HepG2 (cell line): ENCODE measurements at regions not wholly inside any gene's neighbourhood (a gene's known extent, or its start where the extent isn't known, plus 50 kb on each side); places are given as distances from the start of the nearest gene placed in this dataset.

Experiments
- ATAC-seq: fragments of 200-7000 bp; cut with Tn5 transposase; 3 replicates; pipeline ENCODE4 v1.9.1; 2020; ENCODE audit warnings: mild to moderate bottlenecking, moderate library complexity
- BruUV-seq: library from RNA; stranded (reverse); fragments of 400-500 nt; replicated peaks from 2 replicates; lab custom pipeline; 2021; lab: Mats Ljungman, UMichigan
- CTCF ChIA-PET: fragments of 300-600 bp; formaldehyde crosslinking; extraction: SDS; loops from one replicate; lab custom pipeline; 2021; ENCODE audit warnings: low total read pairs, inconsistent platforms, low intra/inter-chr PET ratio; lab: Yijun Ruan, JAX
- POLR2A ChIA-PET: fragments of 350-600 bp; sonication (Branson Sonifier 250); formaldehyde crosslinking; loops from one replicate; lab custom pipeline; 2020; ENCODE audit warnings: antibody characterized with exemption, inconsistent platforms; lab: Yijun Ruan, JAX
- DNase-seq: peaks from one replicate; pipeline ENCODE4 v3.0.0-alpha.2; 2015; ENCODE audit warnings: low spot score
- FAIRE-seq: peaks from 3 replicates; lab custom pipeline; 2011; peaks lifted over from hg19 to GRCh38; lab: Jason Lieb, UNC
- H2AFZ ChIP-seq: one replicate; pipeline ENCODE4 v1.6.1; 2011; ENCODE audit warnings: low read length, inconsistent platforms
- H3K27ac ChIP-seq: fragments of 300-600 bp; 3 replicates; pipeline ENCODE4 v1.8.0; 2011; ENCODE audit warnings: mixed run types, mild to moderate bottlenecking, mixed read lengths, low read length, inconsistent platforms; ENCODE audit not compliant: insufficient read depth; ENCODE audit errors: extremely low read length
- H3K27me3 ChIP-seq, 2 experiments: fragments of 200-600 bp in 1 of 2; 2 replicates in 1 of 2; 3 replicates in 1 of 2; pipeline versions ENCODE4 v1.6.0 to v1.8.0; 2011; ENCODE audit warnings: low read length in 2 of 2, mild to moderate bottlenecking in 2 of 2, moderate library complexity in 2 of 2, inconsistent platforms in 1 of 2; ENCODE audit not compliant: insufficient read depth in 2 of 2, control insufficient read depth in 1 of 2
- H3K36me3 ChIP-seq, 2 experiments: fragments of 200-600 bp in 1 of 2; replicated peaks in 1 of 2; 2 replicates in 1 of 2; 3 replicates in 1 of 2; pipeline versions ENCODE4 v1.5.1 to v1.8.0; 2011; ENCODE audit warnings: low read length in 2 of 2, inconsistent platforms in 1 of 2; ENCODE audit not compliant: insufficient read depth in 2 of 2, control insufficient read depth in 1 of 2
- H3K4me1 ChIP-seq: 2 replicates; pipeline ENCODE4 v1.5.1; 2012; ENCODE audit warnings: low read length, inconsistent platforms; ENCODE audit not compliant: insufficient read depth
- H3K4me2 ChIP-seq: 2 replicates; pipeline ENCODE4 v1.6.0; 2011; ENCODE audit warnings: low read depth, low read length, inconsistent platforms
- H3K4me3 ChIP-seq, 3 experiments: fragments of 200-600 bp in 1 of 3; sonication (generic), shearing (Covaris generic) in 1 of 3; replicated peaks in 1 of 3; 2 replicates each; pipeline ENCODE4 v1.5.1; 2011 to 2016; ENCODE audit warnings: low read length in 3 of 3, inconsistent platforms in 2 of 3, low read depth in 2 of 3, mild to moderate bottlenecking in 2 of 3, control low read depth in 1 of 3, mixed read lengths in 1 of 3; ENCODE audit not compliant: insufficient read depth in 1 of 3
- H3K79me2 ChIP-seq: one replicate; pipeline ENCODE4 v1.6.1; 2011; ENCODE audit warnings: low read length, inconsistent platforms; ENCODE audit not compliant: insufficient read depth
- H3K9ac ChIP-seq: 2 replicates; pipeline ENCODE4 v1.6.0; 2011; ENCODE audit warnings: mild to moderate bottlenecking, low read depth, low read length, inconsistent platforms; ENCODE audit not compliant: insufficient read depth
- H3K9me3 ChIP-seq: 2 replicates; pipeline ENCODE4 v1.5.1; 2012; ENCODE audit warnings: mild to moderate bottlenecking, low read length
- H4K20me1 ChIP-seq: 2 replicates; pipeline ENCODE4 v1.6.0; 2011; ENCODE audit warnings: inconsistent platforms, mild to moderate bottlenecking, low read length, moderate library complexity; ENCODE audit not compliant: insufficient read depth
- ARNT2 ChIP-seq: sonication (generic); formaldehyde crosslinking; IDR thresholded peaks from 2 replicates; pipeline ENCODE4 v1.8.0; 2022; ENCODE audit warnings: mild to moderate bottlenecking, low read depth, missing genetic modification reagents, moderate library complexity
- CENPT ChIP-seq: sonication (generic); formaldehyde crosslinking; IDR thresholded peaks from 2 replicates; pipeline ENCODE4 v1.8.0; 2022; ENCODE audit warnings: low read depth, mild to moderate bottlenecking, moderate library complexity, missing genetic modification reagents
- FOXP1 ChIP-seq, 2 experiments: fragments of 450-650 bp in 1 of 2; IDR thresholded peaks; 2 replicates each; pipeline ENCODE4 v1.6.1; 2017 to 2018; ENCODE audit warnings: antibody characterized with exemption in 1 of 2
- KDM5A ChIP-seq: fragments of 200-600 bp; sonication (generic); IDR thresholded peaks from 2 replicates; pipeline ENCODE4 v1.7.0; 2018; ENCODE audit warnings: antibody characterized with exemption, mild to moderate bottlenecking, low read length, borderline replicate concordance
- NFIC ChIP-seq: IDR thresholded peaks from 2 replicates; pipeline ENCODE4 v1.6.1; 2012; ENCODE audit warnings: mild to moderate bottlenecking, low read length, inconsistent platforms
- SIX1 ChIP-seq: sonication (generic); formaldehyde crosslinking; IDR thresholded peaks from 2 replicates; pipeline ENCODE4 v1.4.0; 2020; ENCODE audit warnings: missing genetic modification reagents, borderline replicate concordance
- SNRNP70 ChIP-seq: fragments of 200-400 bp; formaldehyde crosslinking; IDR thresholded peaks from 2 replicates; pipeline ENCODE4 v1.6.1; 2017; ENCODE audit warnings: mild to moderate bottlenecking, low read depth, low read length, moderate library complexity
- TBX3 ChIP-seq: fragments of 450-650 bp; IDR thresholded peaks from 2 replicates; pipeline ENCODE4 v1.6.1; 2017; ENCODE audit warnings: antibody characterized with exemption, mild to moderate bottlenecking, inconsistent platforms, borderline replicate concordance
- THAP8 ChIP-seq: sonication (generic); formaldehyde crosslinking; IDR thresholded peaks from 2 replicates; pipeline ENCODE4 v1.5.1; 2020; ENCODE audit warnings: missing genetic modification reagents, mild to moderate bottlenecking, borderline replicate concordance
- U2AF2 ChIP-seq: fragments of 200-400 bp; formaldehyde crosslinking; IDR thresholded peaks from 2 replicates; pipeline ENCODE4 v1.6.1; 2017; ENCODE audit warnings: low read depth, mild to moderate bottlenecking, low read length
- YEATS4 ChIP-seq: sonication (generic); formaldehyde crosslinking; IDR thresholded peaks from 2 replicates; pipeline ENCODE4 v1.4.0; 2020; ENCODE audit warnings: missing genetic modification reagents, borderline replicate concordance
- ZBTB25 ChIP-seq: IDR thresholded peaks from 2 replicates; pipeline ENCODE4 v1.6.1; 2018; ENCODE audit warnings: missing genetic modification reagents
- ZC3H13 ChIP-seq: sonication (generic); formaldehyde crosslinking; IDR thresholded peaks from 2 replicates; pipeline ENCODE4 v1.8.1; 2023; ENCODE audit warnings: mild to moderate bottlenecking, missing genetic modification reagents, moderate library complexity
- ZFP1 ChIP-seq: IDR thresholded peaks from 2 replicates; pipeline ENCODE4 v1.6.1; 2016
- ZNF30 ChIP-seq: sonication (generic); formaldehyde crosslinking; IDR thresholded peaks from 2 replicates; pipeline ENCODE4 v1.5.0; 2020; ENCODE audit warnings: mild to moderate bottlenecking, missing genetic modification reagents
- ZNF333 ChIP-seq: sonication (generic); formaldehyde crosslinking; IDR thresholded peaks from 2 replicates; pipeline ENCODE4 v1.4.0; 2020; ENCODE audit warnings: mild to moderate bottlenecking, missing genetic modification reagents, borderline replicate concordance
- ZNF432 ChIP-seq: sonication (generic); formaldehyde crosslinking; IDR thresholded peaks from 2 replicates; pipeline ENCODE4 v1.5.0; 2020; ENCODE audit warnings: missing genetic modification reagents, mild to moderate bottlenecking, borderline replicate concordance
- ZNF556 ChIP-seq: sonication (generic); formaldehyde crosslinking; IDR thresholded peaks from 2 replicates; pipeline ENCODE4 v1.4.0; 2020; ENCODE audit warnings: mild to moderate bottlenecking, missing genetic modification reagents, borderline replicate concordance
- ZNF564 ChIP-seq: sonication (generic); formaldehyde crosslinking; IDR thresholded peaks from 2 replicates; pipeline ENCODE4 v1.8.1; 2023; ENCODE audit warnings: mild to moderate bottlenecking, missing genetic modification reagents
- ZNF7 ChIP-seq: IDR thresholded peaks from 2 replicates; pipeline ENCODE4 v1.6.1; 2016; ENCODE audit warnings: missing biosample characterization, missing genetic modification reagents
- ZSCAN29 ChIP-seq: sonication (generic); formaldehyde crosslinking; conservative IDR thresholded peaks from 2 replicates; pipeline ENCODE4 v1.4.0; 2020; ENCODE audit warnings: mild to moderate bottlenecking, missing genetic modification reagents
- WGBS: methylation state at CpG from one replicate; pipeline ENCODE4 v1.1.6; 2017; ENCODE audit warnings: low lambda C conversion rate; 5-methylcytosine and 5-hydroxymethylcytosine counted together
- in situ Hi-C: cut with HindIII; loops from 2 replicates; pipeline ENCODE4 v1.10.0; 2017; ENCODE audit warnings: low pct_unique_long_range_greater_than_20kb; ENCODE audit not compliant: extremely low pct_ligation_motif_present
- intact Hi-C: fragments of 100-400 bp; cut with micrococcal nuclease; formaldehyde crosslinking; loops from one replicate; pipeline ENCODE4 v1.10.0; 2022; ENCODE audit not compliant: unreplicated experiment

- TF ChIP-seq ZC3H13, result no peak
- no peak for TF ChIP-seq ZSCAN29
- TF ChIP-seq ZNF30 (CRISPR knock-in tag), result no peak
Observed at GRCh38 chr2:83240611-83241010, 1218.5 kb downstream of the SUCLG1 start (continued).

GRCh38 chr2:83238111-83238510 is 1221.0 kb downstream of the SUCLG1 start:
- H3K79me2 ChIP-seq, result no peaks in the 10 kb centered on the region
- in situ Hi-C loops (no loop called here), intact Hi-C loops (no loop called here)
- no peak overlapping the region for H3K4me3 ChIP-seq
- DNase-seq, result no peak
- no peaks in the 10 kb centered on the region for H4K20me1 ChIP-seq
- H3K4me2 ChIP-seq, result no peak overlapping the region
- peaks cover 60% of the 10 kb centered on the region for H3K9me3 ChIP-seq
- POLR2A ChIA-PET, result no interaction called here
- no TSS peak for BruUV-seq
- no peaks in the 10 kb centered on the region for H3K36me3 ChIP-seq
- no peaks in the 10 kb centered on the region for H3K4me1 ChIP-seq
- no peak for ATAC-seq
- no peak overlapping the region for H3K27ac ChIP-seq
- 31% methylated on average over 2 of the region's 2 CpGs for WGBS
- no peak for FAIRE-seq
- H3K9ac ChIP-seq, result no peak overlapping the region
- CTCF ChIA-PET, result no interaction called here
- no peak overlapping the region for H2AFZ ChIP-seq
- no peaks in the 10 kb centered on the region for H3K27me3 ChIP-seq
- TF ChIP-seq ZNF556 (CRISPR knock-in tag) (no peak), KDM5A (no peak), FOXP1 (IDR thresholded peaks at IDR 0.05) (no peak), FOXP1 (CRISPR knock-in tag; IDR thresholded peaks at IDR 0.05) (no peak), U2AF2 (no peak), ZFP1 (CRISPR knock-in tag) (no peak), ZNF432 (CRISPR knock-in tag) (no peak), ZNF333 (CRISPR knock-in tag) (no peak), CENPT (CRISPR knock-in tag) (no peak), NFIC (no peak), TBX3 (no peak), THAP8 (CRISPR knock-in tag) (no peak), ARNT2 (CRISPR knock-in tag) (no peak), ZNF7 (no peak), SNRNP70 (no peak), YEATS4 (CRISPR knock-in tag) (no peak), ZBTB25 (CRISPR knock-in tag) (no peak), SIX1 (no peak), ZNF564 (CRISPR knock-in tag) (no peak)
